Calu3 (cell line): ENCODE measurements at regions not wholly inside any gene's neighbourhood (a gene's known extent, or its start where the extent isn't known, plus 50 kb on each side); places are given as distances from the start of the nearest gene placed in this dataset.

ENCODE experiments used
- BruUV-seq: library from RNA; stranded (reverse); fragments of 400-500 nt; replicated peaks from 2 replicates; lab custom pipeline; 2021; lab: Mats Ljungman, UMichigan
- CTCF ChIA-PET: fragments of 300-600 bp; sonication (Branson Sonifier 250); formaldehyde crosslinking; loops from one replicate; lab custom pipeline; 2022; ENCODE audit warnings: antibody characterized with exemption; lab: Charles Lee
- DNase-seq: peaks from one replicate; pipeline ENCODE4 v3.0.0; 2022
- H3K27ac Mint-ChIP-seq: one replicate; pipeline ENCODE4 v1.8.0; 2022; ENCODE audit warnings: mixed read lengths; ENCODE audit not compliant: unreplicated experiment
- H3K27me3 Mint-ChIP-seq: one replicate; pipeline ENCODE4 v1.8.0; 2022; ENCODE audit warnings: mixed read lengths; ENCODE audit not compliant: unreplicated experiment
- H3K36me3 Mint-ChIP-seq: one replicate; pipeline ENCODE4 v1.8.0; 2022; ENCODE audit warnings: mild to moderate bottlenecking, moderate library complexity, mixed read lengths; ENCODE audit not compliant: insufficient read depth, unreplicated experiment
- H3K4me1 Mint-ChIP-seq: one replicate; pipeline ENCODE4 v1.8.0; 2022; ENCODE audit warnings: mild to moderate bottlenecking, low read depth, mixed read lengths; ENCODE audit not compliant: unreplicated experiment
- H3K4me3 Mint-ChIP-seq: one replicate; pipeline ENCODE4 v1.8.0; 2022; ENCODE audit warnings: mild to moderate bottlenecking, low read depth, moderate library complexity, mixed read lengths; ENCODE audit not compliant: unreplicated experiment
- H3K9me3 Mint-ChIP-seq: one replicate; pipeline ENCODE4 v1.8.0; 2022; ENCODE audit warnings: low read depth, mixed read lengths; ENCODE audit not compliant: unreplicated experiment
- intact Hi-C: fragments of 100-400 bp; cut with micrococcal nuclease; formaldehyde crosslinking; loops from one replicate; pipeline ENCODE4 v1.10.0; 2022; ENCODE audit not compliant: unreplicated experiment
- TF ChIP-seq, protein P1 (sequence below): fragments of 200-600 bp; IDR thresholded peaks from one replicate; pipeline ENCODE4 v1.8.0; 2022; ENCODE audit warnings: antibody characterized with exemption; ENCODE audit not compliant: unreplicated experiment

DNA sequence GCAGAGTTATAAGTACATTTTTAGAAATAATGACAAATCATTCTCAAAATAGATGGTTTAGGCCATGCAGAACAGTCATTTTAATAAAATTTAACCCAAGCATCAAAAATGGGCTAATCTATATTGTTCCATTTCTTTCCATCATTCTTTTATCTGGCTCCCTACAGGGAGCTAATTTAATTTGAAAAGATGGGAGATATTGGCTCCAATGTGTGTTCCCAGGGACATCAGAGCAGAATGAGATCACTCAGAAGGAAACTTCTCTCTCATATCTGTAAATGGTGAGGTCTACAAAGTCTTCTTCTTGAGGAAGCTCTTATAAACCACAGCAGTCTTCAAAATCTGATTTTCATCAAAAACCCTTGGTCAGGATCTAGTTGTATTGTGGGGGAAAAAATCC, 119.4 kb upstream of the RAB6C start:
- Mint-ChIP-seq H3K36me3 (no peaks in the 10 kb centered on the region), H3K4me1 (no peaks in the 10 kb centered on the region), H3K4me3 (no peak overlapping the region), H3K27me3 (no peaks in the 10 kb centered on the region), H3K9me3 (no peaks in the 10 kb centered on the region), H3K27ac (no peak overlapping the region)
- intact Hi-C loops = no loop called here
- CTCF ChIA-PET = no interaction called here
- BruUV-seq = no TSS peak
- TF ChIP-seq, protein P1, sequence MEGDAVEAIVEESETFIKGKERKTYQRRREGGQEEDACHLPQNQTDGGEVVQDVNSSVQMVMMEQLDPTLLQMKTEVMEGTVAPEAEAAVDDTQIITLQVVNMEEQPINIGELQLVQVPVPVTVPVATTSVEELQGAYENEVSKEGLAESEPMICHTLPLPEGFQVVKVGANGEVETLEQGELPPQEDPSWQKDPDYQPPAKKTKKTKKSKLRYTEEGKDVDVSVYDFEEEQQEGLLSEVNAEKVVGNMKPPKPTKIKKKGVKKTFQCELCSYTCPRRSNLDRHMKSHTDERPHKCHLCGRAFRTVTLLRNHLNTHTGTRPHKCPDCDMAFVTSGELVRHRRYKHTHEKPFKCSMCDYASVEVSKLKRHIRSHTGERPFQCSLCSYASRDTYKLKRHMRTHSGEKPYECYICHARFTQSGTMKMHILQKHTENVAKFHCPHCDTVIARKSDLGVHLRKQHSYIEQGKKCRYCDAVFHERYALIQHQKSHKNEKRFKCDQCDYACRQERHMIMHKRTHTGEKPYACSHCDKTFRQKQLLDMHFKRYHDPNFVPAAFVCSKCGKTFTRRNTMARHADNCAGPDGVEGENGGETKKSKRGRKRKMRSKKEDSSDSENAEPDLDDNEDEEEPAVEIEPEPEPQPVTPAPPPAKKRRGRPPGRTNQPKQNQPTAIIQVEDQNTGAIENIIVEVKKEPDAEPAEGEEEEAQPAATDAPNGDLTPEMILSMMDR = no peak
- DNase-seq = no peak

DNA sequence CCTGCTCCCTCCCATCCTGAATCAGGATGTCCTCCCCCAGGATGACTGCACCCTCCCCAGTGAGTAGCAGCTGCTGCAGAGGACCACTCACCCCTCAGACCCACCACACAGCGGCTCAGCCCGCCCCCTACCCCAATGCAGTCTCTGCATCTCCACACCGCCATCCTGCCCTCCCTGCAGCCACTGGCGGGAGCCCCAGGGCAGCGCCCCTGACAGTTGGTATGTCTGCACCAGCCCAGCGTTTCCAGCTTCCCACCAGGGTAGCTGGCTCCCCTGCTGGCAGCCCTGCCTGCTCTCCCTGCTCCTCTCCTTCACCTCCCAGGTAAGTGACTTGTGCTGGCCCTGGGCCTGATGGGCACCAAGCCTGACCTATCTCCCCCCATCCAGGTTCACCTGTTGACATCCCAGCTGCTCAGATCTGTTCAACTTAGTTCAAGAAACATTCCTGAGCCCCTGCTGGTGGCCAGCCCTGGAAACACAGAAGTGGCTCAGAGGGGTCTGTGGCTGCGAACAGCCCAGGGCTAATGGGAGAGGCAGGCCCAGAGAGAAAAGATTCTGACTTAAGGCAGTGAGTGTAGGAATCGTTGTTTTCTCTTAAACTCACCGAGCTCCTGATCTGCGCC, 117.7 kb upstream of the RAB6C start:
- CTCF ChIA-PET = no interaction called here
- Mint-ChIP-seq H3K27ac (no peak overlapping the region), H3K27me3 (no peaks in the 10 kb centered on the region), H3K9me3 (no peaks in the 10 kb centered on the region), H3K4me1 (no peaks in the 10 kb centered on the region), H3K4me3 (no peak overlapping the region), H3K36me3 (no peaks in the 10 kb centered on the region)
- no peak for DNase-seq
- BruUV-seq = no TSS peak
- TF ChIP-seq, protein P1 = no peak
- intact Hi-C loops = no loop called here

DNA sequence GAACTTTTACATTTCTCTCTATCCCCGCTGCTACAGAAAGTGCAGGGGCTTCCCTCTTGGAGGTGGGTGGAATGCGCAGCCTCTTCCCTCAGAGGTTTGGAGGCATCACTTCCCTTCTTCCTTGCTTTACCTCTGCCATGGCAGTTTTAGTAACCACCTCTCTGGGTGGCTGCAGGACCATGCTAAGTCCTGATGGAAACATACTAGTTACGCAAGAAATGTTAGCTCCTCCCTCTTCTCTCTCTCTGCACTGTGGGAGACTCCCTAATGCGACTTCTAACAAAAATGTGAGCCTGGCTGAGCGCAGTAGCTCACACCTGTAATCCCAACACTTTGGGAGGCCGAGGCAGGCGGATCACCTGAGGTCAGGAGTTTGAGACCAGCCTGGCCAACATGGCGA, 116.8 kb upstream of the RAB6C start:
- TF ChIP-seq, protein P1 = no peak
- no peak overlapping the region for H3K27ac Mint-ChIP-seq
- BruUV-seq = no TSS peak
- H3K36me3 Mint-ChIP-seq = no peaks in the 10 kb centered on the region
- H3K4me3 Mint-ChIP-seq = no peak overlapping the region
- intact Hi-C loops = no loop called here
- no peak for DNase-seq
- CTCF ChIA-PET = no interaction called here
- H3K27me3 Mint-ChIP-seq = no peaks in the 10 kb centered on the region
- no peaks in the 10 kb centered on the region for H3K9me3 Mint-ChIP-seq
- H3K4me1 Mint-ChIP-seq = no peaks in the 10 kb centered on the region

DNA sequence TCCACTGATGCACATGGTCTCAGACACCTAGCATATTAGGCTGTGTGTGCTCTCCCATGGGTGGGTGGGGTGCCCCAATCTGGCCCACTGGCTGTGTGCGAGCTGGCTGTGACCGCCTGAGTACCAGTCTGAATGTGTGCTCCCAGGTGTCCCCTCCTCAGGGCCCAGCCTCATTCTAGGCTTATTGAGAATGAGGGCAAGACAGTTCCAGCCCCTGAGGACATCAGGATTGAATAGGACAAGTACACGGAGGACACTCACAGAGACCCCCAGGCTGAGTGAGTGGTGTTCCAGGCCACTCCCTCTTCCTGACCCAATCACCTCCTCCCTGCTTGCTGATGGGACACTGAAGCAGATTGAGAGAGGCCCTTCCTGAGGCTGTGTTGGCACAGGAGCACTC, 116.1 kb upstream of the RAB6C start:
- no peak for DNase-seq
- Mint-ChIP-seq H3K9me3 (no peaks in the 10 kb centered on the region), H3K36me3 (no peaks in the 10 kb centered on the region), H3K27me3 (no peaks in the 10 kb centered on the region), H3K4me1 (no peaks in the 10 kb centered on the region), H3K27ac (no peak overlapping the region), H3K4me3 (no peak overlapping the region)
- intact Hi-C loops = no loop called here
- BruUV-seq = no TSS peak
- CTCF ChIA-PET = no interaction called here
- TF ChIP-seq, protein P1 = no peak
